ENCODE measurements at regions not wholly inside any gene's neighbourhood (a gene's known extent, or its start where the extent isn't known, plus 50 kb on each side); places are given as distances from the start of the nearest gene placed in this dataset.

DNA sequence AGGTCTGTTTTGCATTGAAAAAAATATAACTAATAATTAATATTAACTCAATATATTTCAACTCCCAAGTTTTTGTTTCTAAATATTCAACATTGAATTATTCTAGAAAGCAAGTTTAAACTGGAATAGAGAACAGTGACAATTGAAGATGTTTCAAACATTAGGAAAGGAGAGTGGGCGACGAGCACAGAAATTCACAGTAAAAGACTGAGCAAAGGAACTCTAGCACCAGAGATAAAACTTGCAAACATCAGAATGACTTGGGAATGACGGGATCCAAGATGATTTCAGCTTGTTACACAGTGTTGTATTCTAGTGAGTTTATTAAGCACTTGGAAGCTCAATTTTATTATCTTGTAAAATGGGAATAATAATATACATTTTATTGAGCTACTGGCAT is 56.6 kb upstream of the CNTN5 start:
- no CpG with 5 or more reads among the region's 3 CpGs for WGBS (ENCODE audit: extremely low coverage, insufficient read length, low lambda C conversion rate)
- no peak overlapping the region for H3K14ac ChIP-seq (ENCODE audit: insufficient read depth, low read length)

More for the DNA sequence above, 56.6 kb upstream of the CNTN5 start:
- TF ChIP-seq, protein P1, sequence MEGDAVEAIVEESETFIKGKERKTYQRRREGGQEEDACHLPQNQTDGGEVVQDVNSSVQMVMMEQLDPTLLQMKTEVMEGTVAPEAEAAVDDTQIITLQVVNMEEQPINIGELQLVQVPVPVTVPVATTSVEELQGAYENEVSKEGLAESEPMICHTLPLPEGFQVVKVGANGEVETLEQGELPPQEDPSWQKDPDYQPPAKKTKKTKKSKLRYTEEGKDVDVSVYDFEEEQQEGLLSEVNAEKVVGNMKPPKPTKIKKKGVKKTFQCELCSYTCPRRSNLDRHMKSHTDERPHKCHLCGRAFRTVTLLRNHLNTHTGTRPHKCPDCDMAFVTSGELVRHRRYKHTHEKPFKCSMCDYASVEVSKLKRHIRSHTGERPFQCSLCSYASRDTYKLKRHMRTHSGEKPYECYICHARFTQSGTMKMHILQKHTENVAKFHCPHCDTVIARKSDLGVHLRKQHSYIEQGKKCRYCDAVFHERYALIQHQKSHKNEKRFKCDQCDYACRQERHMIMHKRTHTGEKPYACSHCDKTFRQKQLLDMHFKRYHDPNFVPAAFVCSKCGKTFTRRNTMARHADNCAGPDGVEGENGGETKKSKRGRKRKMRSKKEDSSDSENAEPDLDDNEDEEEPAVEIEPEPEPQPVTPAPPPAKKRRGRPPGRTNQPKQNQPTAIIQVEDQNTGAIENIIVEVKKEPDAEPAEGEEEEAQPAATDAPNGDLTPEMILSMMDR (conservative IDR thresholded peaks at IDR 0.05), result no peak
- DNase-seq, result no peak
- H3K27me3 Mint-ChIP-seq (ENCODE audit: low read depth), result no peaks in the 10 kb centered on the region
- no peak overlapping the region for H4K5ac ChIP-seq (ENCODE audit: insufficient read length, low read depth, low read length)
- no peak overlapping the region for H2BK5ac ChIP-seq (ENCODE audit: insufficient read length, low read length)
- no peak overlapping the region for H4K8ac ChIP-seq (replicated peaks; ENCODE audit: insufficient read length, low read depth, low read length)
- H2AK5ac ChIP-seq (ENCODE audit: insufficient read length, low read length), result no peak overlapping the region
- no peak overlapping the region for H3K27ac Mint-ChIP-seq
- no peaks in the 10 kb centered on the region for H4K20me1 ChIP-seq (ENCODE audit: control insufficient read depth, insufficient read depth, insufficient read length)
- no peaks in the 10 kb centered on the region for H3K9me3 ChIP-seq (ENCODE audit: control insufficient read depth, low read depth, low read length)
- no peak overlapping the region for H2AFZ ChIP-seq (ENCODE audit: low read length)
- H3K27me3 ChIP-seq (ENCODE audit: insufficient read depth, low read length), result no peaks in the 10 kb centered on the region
- H3K4me2 ChIP-seq (ENCODE audit: insufficient read depth, insufficient read length, low read length), result no peak overlapping the region
- H2BK12ac ChIP-seq (ENCODE audit: insufficient read length, low read depth, low read length), result no peak overlapping the region
- H3T11ph ChIP-seq (ENCODE audit: low read length), result no peak overlapping the region
- H3K4me3 Mint-ChIP-seq, result no peak overlapping the region
- no peaks in the 10 kb centered on the region for H3K9me3 Mint-ChIP-seq
- H3K79me2 ChIP-seq (ENCODE audit: insufficient read depth, low read length), result no peaks in the 10 kb centered on the region
- H3K4ac ChIP-seq (ENCODE audit: low read depth, low read length), result no peak overlapping the region
- H3K36me3 Mint-ChIP-seq (ENCODE audit: insufficient read depth in 1 of 3, low read depth in 3 of 3), result no peaks in the 10 kb centered on the region
- H3K27ac ChIP-seq (ENCODE audit: insufficient read length, low read depth, low read length), result no peak overlapping the region
- H4K91ac ChIP-seq (ENCODE audit: insufficient read length, low read depth, low read length), result no peak overlapping the region
- no peak overlapping the region for H3K23ac ChIP-seq (ENCODE audit: insufficient read length, low read depth, low read length)
- H3K9ac ChIP-seq (ENCODE audit: extremely low read depth, insufficient read length, low read length), result no peak overlapping the region
- H2BK15ac ChIP-seq (ENCODE audit: low read depth, low read length), result no peak overlapping the region
- no peak overlapping the region for H2BK20ac ChIP-seq (ENCODE audit: low read depth, low read length, poor library complexity, severe bottlenecking)
- no peaks in the 10 kb centered on the region for H3K23me2 ChIP-seq (ENCODE audit: insufficient read length, low read depth, low read length, poor library complexity, severe bottlenecking)
- H3K79me1 ChIP-seq (ENCODE audit: insufficient read depth, low read depth, low read length, poor library complexity, severe bottlenecking), result no peaks in the 10 kb centered on the region
- H3K4me1 Mint-ChIP-seq, result peaks cover 10 to 11% of the 10 kb centered on the region in 2 experiments
- H3K4me1 ChIP-seq (ENCODE audit: insufficient read depth, low read length), result no peaks in the 10 kb centered on the region
- no peak overlapping the region for H2BK120ac ChIP-seq (ENCODE audit: low read depth, low read length, poor library complexity, severe bottlenecking)
- H3K18ac ChIP-seq (ENCODE audit: insufficient read length, low read depth, low read length), result no peak overlapping the region
- H3K56ac ChIP-seq (ENCODE audit: insufficient read length, low read depth, low read length), result no peak overlapping the region
